ENCODE measurements at regions not wholly inside any gene's neighbourhood (a gene's known extent, or its start where the extent isn't known, plus 50 kb on each side); places are given as distances from the start of the nearest gene placed in this dataset.

GRCh38 chr2:13485256-13485655 is 768.5 kb downstream of the TRIB2 start:
- TF ChIP-seq FOXA1 (IDR thresholded peaks at IDR 0.05): no peak
- no peak for TF ChIP-seq SP1 (IDR thresholded peaks at IDR 0.05)
- no peak for TF ChIP-seq L3MBTL2 (conservative IDR thresholded peaks at IDR 0.05)
- no peak for TF ChIP-seq ZNF384 (IDR thresholded peaks at IDR 0.05)
- TF ChIP-seq ARNT (IDR thresholded peaks at IDR 0.05): no peak
- TF ChIP-seq BHLHE40 (IDR thresholded peaks at IDR 0.05; ENCODE audit: borderline replicate concordance): no peak
- TF ChIP-seq LEF1 (IDR thresholded peaks at IDR 0.05; ENCODE audit: borderline replicate concordance): no peak
- no peak for TF ChIP-seq FOXM1 (IDR thresholded peaks at IDR 0.05; ENCODE audit: borderline replicate concordance)
- TF ChIP-seq SUZ12 (IDR thresholded peaks at IDR 0.05): no peak
- TF ChIP-seq FOXK2 (IDR thresholded peaks at IDR 0.05): no peak
- no peak for TF ChIP-seq TARDBP (IDR thresholded peaks at IDR 0.05)
- TF ChIP-seq PKNOX1 (IDR thresholded peaks at IDR 0.05): no peak

All from HEK293T (cell line).